ENCODE measurements at regions not wholly inside any gene's neighbourhood (a gene's known extent, or its start where the extent isn't known, plus 50 kb on each side); places are given as distances from the start of the nearest gene placed in this dataset.

GRCh38 chr18:60176259-60176658 is 196.3 kb downstream of the MC4R start:
- no peak for TF ChIP-seq CTCF (conservative IDR thresholded peaks at IDR 0.05; ENCODE audit: low read depth, low read length)
- TF ChIP-seq EZH2 (IDR thresholded peaks at IDR 0.05; ENCODE audit: borderline replicate concordance, low read depth, low read length, poor library complexity, severe bottlenecking): no peak

Data from A673 (cell line).